IPS DF 4.7 (cell line): ENCODE measurements at regions not wholly inside any gene's neighbourhood (a gene's known extent, or its start where the extent isn't known, plus 50 kb on each side); places are given as distances from the start of the nearest gene placed in this dataset.
"Not testable (repeated sequence)": the region's sequence is repeated elsewhere in the genome, so short reads cannot be mapped to it uniquely, and the experiment has no call there.

Source experiments
- DNase-seq: peaks from one replicate; pipeline ENCODE4 v3.0.0-alpha.2; 2013; ENCODE audit warnings: low spot score; ENCODE audit errors: extremely low read depth

DNA sequence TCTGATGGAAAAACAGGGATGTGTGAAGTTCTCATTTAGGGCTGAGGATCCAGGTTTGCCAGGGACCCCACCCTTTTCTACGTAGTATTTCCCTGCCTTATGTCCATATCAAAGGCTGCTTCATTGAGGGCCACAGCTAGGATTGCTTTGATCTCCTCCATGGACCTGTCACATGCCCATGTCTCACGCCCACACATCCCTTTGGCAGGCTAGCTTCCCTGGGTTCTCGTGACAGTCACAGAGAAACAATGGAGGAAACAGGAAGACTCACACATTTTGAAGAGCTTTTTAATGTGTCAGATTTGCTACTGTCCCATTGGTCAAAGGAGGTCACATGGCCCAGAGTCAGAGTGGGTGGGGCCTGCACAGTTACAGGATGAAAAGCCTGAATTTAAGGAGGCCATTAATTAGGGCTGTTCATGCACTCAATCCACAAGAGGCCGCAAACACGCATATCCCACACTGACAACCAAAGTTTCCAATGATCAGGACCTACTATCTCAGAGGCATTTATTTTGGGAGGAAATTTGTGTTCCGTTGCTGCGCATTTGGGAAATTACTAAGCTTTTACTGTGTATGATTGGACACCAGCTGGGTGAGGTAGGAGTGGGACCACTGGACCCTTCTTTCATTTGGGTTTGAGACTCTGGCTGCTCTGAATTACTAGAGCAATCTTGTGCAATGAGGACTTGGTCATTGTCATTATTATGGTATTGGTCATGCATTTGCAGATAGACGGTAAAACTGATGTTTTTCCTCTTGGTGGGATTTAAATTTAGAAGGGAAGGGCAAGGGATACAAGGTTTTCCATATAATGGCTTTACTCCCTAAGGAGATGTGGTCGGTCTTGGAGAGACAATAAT lies 266.2 kb downstream of the KTN1 start:
- no peak for DNase-seq

DNA sequence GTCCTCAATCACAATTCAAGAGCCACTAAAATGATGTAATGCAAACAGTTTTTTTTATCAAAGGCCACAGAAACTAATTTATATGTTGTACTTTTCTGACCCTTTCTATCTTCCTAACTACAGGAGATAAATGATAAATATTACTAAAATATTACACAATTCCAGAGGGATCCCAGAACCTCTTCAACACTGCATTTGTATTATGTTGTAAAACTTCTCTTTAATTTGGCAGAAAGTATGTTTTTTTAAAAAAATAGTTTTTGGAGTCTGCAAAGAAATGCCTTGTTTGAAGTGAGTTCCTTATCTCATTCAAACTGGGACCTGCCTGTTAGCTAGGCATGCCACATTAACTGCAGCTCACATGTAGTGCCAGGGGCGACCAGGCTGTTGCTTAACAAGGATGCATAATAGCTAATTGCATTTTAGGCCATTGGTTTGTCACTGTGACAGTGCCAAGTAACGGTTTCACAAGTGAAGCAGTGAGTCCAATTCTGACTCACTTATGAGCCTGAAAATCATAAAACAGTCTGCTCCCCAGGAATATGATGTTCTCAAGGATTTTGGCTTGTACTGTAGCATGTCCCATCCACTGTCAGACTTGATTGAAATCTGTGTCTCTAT lies 266.9 kb downstream of the KTN1 start:
- no peak for DNase-seq

DNA sequence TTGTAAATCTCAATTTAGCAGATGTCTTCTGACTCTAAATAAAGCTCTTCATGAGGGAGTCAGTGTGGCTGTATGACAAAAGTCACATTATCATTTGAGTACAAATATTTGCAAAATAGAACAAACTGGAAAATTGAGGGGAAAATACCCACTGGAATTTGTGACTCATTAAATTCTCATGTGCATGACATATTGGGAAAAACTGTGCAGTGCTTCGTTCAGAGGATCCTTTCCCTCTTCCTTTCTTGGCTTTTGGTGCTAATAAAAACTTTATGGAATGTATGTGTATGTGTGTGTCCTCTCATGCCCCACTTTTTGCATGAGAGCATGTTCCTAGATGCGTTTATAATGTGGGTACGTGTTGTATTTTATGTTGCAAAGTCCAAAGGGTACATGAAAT lies 267.8 kb downstream of the KTN1 start:
- DNase-seq = no peak

DNA sequence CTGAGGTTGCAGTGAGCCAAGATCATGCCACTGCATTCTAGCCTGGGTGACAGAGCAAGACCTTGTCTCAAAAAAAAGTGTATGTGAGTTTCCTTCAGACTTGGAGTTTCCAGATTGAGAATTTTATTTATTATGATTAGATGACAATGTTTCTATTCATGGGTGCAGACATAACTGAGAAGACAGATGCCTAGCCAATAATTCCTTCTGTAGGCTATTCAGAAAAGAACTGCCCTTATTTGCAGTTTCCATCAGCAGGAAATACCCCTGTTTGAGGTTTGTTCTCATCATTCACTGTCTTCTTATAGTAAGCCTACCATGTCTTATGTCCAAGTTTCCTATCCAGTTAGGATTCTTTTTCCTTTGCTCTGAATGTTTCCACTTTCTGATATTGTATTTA lies 269.0 kb downstream of the KTN1 start:
- DNase-seq = no peak

- no peak for DNase-seq
Observed at GRCh38 chr14:55849833-55850232, 268.4 kb upstream of the PELI2 start.

GRCh38 chr14:55850825-55851241 lies 267.4 kb upstream of the PELI2 start:
- no peak for DNase-seq

DNA sequence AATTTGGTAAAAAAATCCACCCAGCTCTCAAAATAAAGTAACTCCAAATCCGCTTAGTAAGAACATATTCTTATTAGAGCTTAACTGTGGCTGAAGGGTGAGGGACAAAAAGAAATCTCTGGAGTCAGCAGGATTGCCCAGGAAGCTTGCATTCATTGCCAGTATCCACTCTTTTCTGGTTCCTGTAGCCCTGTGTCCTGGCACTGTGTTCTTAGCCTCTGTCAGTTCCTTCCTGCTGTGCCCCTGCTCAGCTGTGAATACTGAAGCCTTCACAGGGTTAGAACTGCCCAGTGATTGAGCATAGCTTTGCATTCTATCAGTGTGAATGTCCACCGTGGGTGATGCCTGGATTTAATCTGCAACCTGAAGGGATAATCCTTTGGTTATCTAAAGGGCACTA lies 266.9 kb upstream of the PELI2 start:
- DNase-seq = no peak

DNA sequence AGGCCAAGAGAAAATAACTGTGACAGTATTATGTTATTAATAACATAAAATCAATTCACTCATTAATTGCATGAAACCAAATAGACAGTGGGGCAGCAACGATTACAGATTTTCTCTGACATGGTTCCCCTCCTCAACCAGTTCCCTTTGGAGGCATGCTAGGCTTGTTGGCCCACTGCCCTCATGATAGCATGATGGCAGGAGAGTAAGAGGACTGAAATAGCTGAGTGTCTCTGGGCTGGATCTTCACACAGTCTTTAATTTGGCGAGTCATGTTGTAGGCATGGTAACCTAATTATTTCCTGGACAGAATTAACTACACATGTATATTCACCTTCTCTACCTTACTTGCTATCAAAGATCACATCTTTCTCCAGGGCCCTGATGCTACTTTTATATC lies 266.2 kb upstream of the PELI2 start:
- no peak for DNase-seq

DNA sequence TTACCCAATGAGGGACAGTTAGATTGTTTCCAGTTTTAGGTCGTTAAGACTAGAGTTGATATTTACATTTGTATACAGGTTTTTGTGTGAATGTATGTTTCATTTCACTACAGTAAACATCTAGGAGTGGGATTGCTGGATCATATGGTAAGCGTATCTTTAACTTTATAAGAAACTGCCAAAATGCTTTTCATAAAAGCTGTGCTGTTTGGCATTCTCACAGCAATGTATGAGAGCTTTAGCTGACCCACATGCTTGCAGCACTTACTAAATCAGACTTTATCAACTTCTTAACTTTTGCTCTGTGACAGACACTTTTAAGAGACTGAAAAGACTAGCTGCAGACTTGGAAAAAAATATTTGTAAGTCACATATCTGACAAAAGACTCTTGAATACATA lies 262.5 kb upstream of the PELI2 start:
- no peak for DNase-seq

DNA sequence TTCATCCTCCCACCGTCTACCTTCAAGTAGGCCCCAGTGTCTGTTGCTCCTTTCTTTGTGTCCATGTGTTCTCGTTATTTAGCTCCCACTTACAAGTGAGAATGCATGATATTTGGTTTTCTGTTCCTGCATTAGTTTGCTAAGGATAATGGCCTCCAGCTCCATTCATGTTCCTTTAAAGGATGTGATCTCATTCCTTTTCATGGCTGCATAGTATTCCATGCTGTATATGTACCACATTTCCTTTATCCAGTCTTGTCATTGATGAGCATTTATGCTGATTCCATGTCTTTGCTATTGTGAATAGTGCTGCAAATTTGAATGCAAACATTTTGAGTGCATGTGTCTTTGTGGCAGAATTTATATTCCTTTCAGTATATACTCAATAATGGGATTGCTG lies 259.6 kb upstream of the PELI2 start:
- DNase-seq = no peak

DNA sequence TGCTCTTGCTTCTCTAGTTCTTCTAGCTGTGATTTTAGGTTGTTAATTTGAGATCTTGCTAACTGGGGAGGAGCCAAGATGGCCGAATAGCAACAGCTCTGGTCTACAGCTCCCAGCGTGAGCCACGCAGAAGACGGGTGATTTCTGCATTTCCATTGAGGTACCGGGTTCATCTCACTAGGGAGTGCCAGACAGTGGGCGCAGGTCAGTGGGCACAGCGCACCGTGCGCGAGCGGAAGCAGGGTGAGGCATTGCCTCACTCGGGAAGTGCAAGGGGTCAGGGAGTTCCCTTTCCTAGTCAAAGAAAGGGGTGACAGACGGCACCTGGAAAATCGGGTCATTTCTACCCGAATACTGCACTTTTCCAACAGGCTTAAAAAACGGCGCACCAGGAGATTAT lies 256.6 kb upstream of the PELI2 start:
- not testable (repeated sequence) for DNase-seq

- peak; percentile 71 for DNase-seq
Observed at GRCh38 chr14:55864890-55865655, 253.1 kb upstream of the PELI2 start.

GRCh38 chr14:55867311-55867710 lies 250.9 kb upstream of the PELI2 start:
- no peak for DNase-seq

DNA sequence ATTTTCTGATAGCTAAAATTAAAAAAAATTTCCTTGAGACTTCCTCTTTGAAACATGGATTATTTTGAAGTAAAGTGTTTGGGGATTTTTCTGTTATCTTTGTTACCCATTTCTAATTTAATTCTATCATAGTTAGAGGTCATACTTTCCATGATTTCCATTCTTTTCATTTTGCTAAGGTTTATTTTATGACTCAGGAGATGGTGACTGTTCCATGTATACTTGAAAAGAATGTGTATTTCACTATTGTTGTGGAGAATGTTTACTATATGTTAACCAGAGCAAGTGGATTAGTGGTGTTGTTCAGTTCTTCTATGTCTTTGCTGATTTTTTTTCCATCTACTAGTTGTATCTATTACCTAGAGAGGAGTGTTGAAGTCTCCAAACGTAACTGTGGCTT lies 250.5 kb upstream of the PELI2 start:
- no peak for DNase-seq

DNA sequence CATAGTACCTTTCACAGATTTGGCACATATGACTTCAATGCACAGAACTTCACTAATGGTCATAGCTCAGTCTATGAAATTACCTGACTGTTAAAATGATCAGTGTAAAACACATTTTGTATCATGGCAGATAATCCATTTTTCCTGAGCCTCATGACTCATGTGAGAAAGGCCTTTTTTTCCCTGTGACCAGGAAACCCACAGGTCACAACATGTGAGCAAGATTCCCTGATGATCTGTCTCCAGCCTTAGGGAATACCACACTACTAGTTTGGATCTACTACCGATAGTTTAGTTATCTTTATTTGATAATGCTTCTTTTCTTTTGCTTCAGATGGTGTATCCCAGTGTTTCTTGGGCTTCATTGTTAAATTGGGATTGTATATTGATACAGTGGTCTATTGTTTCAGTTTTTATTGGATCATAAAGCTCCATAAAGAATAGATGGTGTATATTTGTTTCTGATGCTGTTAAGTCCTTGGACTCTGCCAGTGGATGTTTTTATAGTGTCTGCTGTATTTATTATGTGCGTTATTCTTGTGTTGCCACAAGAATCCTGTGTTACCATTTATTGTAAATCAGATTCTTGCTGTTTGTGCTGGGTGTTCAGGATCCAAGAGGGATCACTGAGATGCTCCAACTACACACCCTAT lies 248.7 kb upstream of the PELI2 start:
- DNase-seq = no peak

GRCh38 chr14:55873169-55873568 lies 245.0 kb upstream of the PELI2 start:
- DNase-seq = no peak

DNA sequence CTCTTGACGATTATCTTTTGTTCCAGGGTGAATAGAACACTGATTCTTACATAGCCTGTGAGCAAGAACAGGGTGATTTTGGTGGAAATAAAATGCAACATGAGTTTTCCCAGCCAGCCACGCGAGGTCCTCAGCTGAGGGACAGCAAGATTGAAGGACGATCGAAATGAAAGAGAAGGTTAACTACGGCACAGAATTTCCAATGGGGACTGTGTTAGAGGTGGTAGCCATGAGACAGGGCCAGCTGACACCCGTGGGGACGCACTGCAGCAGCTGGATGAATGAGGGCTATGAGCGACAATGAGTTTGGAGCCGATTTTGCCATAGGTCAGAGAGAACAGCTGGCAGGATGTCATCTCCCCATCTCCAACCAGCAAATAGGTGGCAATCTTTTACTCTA lies 243.4 kb upstream of the PELI2 start:
- no peak for DNase-seq

- DNase-seq = no peak
Observed at GRCh38 chr14:55877942-55878341, 240.3 kb upstream of the PELI2 start.

GRCh38 chr14:55881577-55882241 lies 236.5 kb upstream of the PELI2 start:
- no peak for DNase-seq

DNA sequence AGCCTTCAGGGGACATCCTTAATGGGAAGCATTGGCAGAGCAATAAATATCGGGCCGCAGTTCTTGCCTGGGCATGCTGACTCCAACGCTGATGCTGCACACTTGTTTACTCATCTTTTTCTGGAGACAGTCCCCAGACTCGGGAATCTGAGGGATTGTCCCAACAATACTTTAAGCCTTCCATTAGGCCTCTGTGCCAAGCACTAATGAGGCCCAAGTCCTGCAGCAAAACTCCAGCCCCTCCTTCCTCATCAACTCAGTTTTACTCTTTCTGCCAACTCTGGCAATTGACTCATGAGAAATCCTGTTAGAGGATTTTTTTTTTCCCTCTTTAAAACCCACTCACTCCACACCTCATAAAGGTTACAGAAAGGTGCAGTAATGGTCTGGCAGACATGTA lies 233.4 kb upstream of the PELI2 start:
- no peak for DNase-seq

DNA sequence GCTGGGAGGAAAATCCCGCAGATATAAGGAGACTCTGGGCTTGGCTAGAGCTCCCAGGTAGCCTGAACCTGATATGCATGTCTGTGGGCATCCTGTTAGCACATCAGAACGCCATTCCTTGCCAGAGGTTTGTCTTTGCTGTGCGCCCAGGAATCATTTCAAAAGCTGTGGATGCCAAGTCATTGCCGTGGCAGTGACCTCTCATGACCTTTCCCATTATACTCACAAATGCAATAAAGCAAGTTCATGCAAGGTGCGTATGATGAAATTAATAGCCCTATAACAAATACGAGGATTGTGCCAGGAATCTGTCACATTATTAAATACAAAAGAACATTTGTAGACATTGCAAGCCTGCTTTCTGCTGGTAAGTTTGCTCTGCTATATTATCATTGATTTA lies 229.1 kb upstream of the PELI2 start:
- DNase-seq = no peak
